ENCODE measurements at regions not wholly inside any gene's neighbourhood (a gene's known extent, or its start where the extent isn't known, plus 50 kb on each side); places are given as distances from the start of the nearest gene placed in this dataset.

- TF ChIP-seq POLR2A (IDR thresholded peaks at IDR 0.05) (no peak), CTCF (IDR thresholded peaks at IDR 0.05) (no peak)
These were observed 109.4 kb upstream of the AGTR1 start for GRCh38 chr3:148588291-148588690.
